ENCODE measurements at regions not wholly inside any gene's neighbourhood (a gene's known extent, or its start where the extent isn't known, plus 50 kb on each side); places are given as distances from the start of the nearest gene placed in this dataset.

- intact Hi-C loops (cut with micrococcal nuclease), result no loop called here
These were observed 69.1 kb upstream of the HSF2 start for GRCh38 chr6:122330315-122330714.

GRCh38 chr6:122337645-122338044 is 61.8 kb upstream of the HSF2 start:
- intact Hi-C loops (cut with micrococcal nuclease), result no loop called here

- intact Hi-C loops (cut with micrococcal nuclease), result no loop called here
These were observed 59.8 kb upstream of the HSF2 start for GRCh38 chr6:122339661-122340060.

- intact Hi-C loops (cut with micrococcal nuclease), result no loop called here
These were observed 52.2 kb upstream of the HSF2 start for GRCh38 chr6:122347280-122347679.

GRCh38 chr6:122347751-122348150 is 51.7 kb upstream of the HSF2 start:
- intact Hi-C loops (cut with micrococcal nuclease), result no loop called here
